GM12878 (cell line): ENCODE measurements at regions not wholly inside any gene's neighbourhood (a gene's known extent, or its start where the extent isn't known, plus 50 kb on each side); places are given as distances from the start of the nearest gene placed in this dataset.

Experiments used
- ATAC-seq: fragments of 200-7000 bp; cut with Tn5 transposase; 3 replicates; pipeline ENCODE4 v1.9.1; 2020; ENCODE audit warnings: mild to moderate bottlenecking, moderate library complexity
- BruUV-seq: library from RNA; stranded (reverse); fragments of 400-500 nt; replicated peaks from 2 replicates; lab custom pipeline; 2021; lab: Mats Ljungman, UMichigan
- CTCF ChIA-PET: fragments of 300-600 bp; sonication (Branson Sonifier 250); formaldehyde crosslinking; extraction: SDS; loops from one replicate; lab custom pipeline; 2021; ENCODE audit warnings: inconsistent platforms; lab: Yijun Ruan, JAX
- POLR2A ChIA-PET: fragments of 350-600 bp; formaldehyde crosslinking; extraction: SDS; loops from one replicate; lab custom pipeline; 2021; ENCODE audit warnings: inconsistent platforms; lab: Charles Lee
- RAD21 ChIA-PET: fragments of 300-600 bp; sonication (Branson Sonifier 250); formaldehyde crosslinking; loops from one replicate; lab custom pipeline; 2023; ENCODE audit warnings: antibody characterized with exemption; ENCODE audit not compliant: unreplicated experiment; lab: Charles Lee
- SMC1A ChIA-PET: fragments of 300-600 bp; sonication (Branson Sonifier 250); formaldehyde crosslinking; loops from one replicate; lab custom pipeline; 2023; ENCODE audit not compliant: unreplicated experiment, uncharacterized antibody; lab: Charles Lee
- DNase-seq: peaks from one replicate; pipeline ENCODE4 v3.0.0-alpha.2; 2011; ENCODE audit warnings: low read depth, low spot score
- FAIRE-seq: peaks from 3 replicates; lab custom pipeline; 2011; peaks lifted over from hg19 to GRCh38; lab: Jason Lieb, UNC
- H2AFZ ChIP-seq: 2 replicates; pipeline ENCODE4 v1.6.0; 2011; ENCODE audit warnings: low read depth, low read length, control low read depth; ENCODE audit not compliant: control insufficient read depth
- H3K27ac ChIP-seq: 2 replicates; pipeline ENCODE4 v1.5.1; 2011; ENCODE audit warnings: control low read depth; ENCODE audit not compliant: control insufficient read depth, insufficient read depth
- H3K27me3 ChIP-seq, 2 experiments: replicated peaks in 1 of 2; 2 replicates each; pipeline versions ENCODE4 v1.6.0 to v1.6.1; 2011; ENCODE audit warnings: low read length in 1 of 2; ENCODE audit not compliant: control insufficient read depth in 2 of 2, insufficient read depth in 2 of 2
- H3K36me3 ChIP-seq, 2 experiments: 2 replicates each; pipeline ENCODE4 v1.5.1; 2011; ENCODE audit warnings: low read length in 1 of 2; ENCODE audit not compliant: control insufficient read depth in 2 of 2, insufficient read depth in 2 of 2
- H3K4me1 ChIP-seq: 2 replicates; pipeline ENCODE4 v1.6.1; 2011; ENCODE audit warnings: mild to moderate bottlenecking, low read length, moderate library complexity, mixed read lengths; ENCODE audit not compliant: control insufficient read depth, insufficient read depth
- H3K4me2 ChIP-seq: 2 replicates; pipeline ENCODE4 v1.6.0; 2011; ENCODE audit warnings: control low read depth; ENCODE audit not compliant: control insufficient read depth, insufficient read depth
- H3K4me3 ChIP-seq: fragments of 200-600 bp; sonication (generic); 2 replicates; pipeline ENCODE4 v1.5.1; 2016
- H3K79me2 ChIP-seq: 2 replicates; pipeline ENCODE4 v1.6.0; 2011; ENCODE audit warnings: low read length; ENCODE audit not compliant: control insufficient read depth, insufficient read depth
- H3K9ac ChIP-seq: 2 replicates; pipeline ENCODE4 v1.8.0; 2011; ENCODE audit warnings: low read length, control low read depth, mixed read lengths; ENCODE audit not compliant: control insufficient read depth, insufficient read depth
- H3K9me3 ChIP-seq: replicated peaks from 3 replicates; pipeline ENCODE4 v1.5.1; 2011; ENCODE audit warnings: mild to moderate bottlenecking, low read length; ENCODE audit not compliant: control insufficient read depth, insufficient read depth
- H4K20me1 ChIP-seq: 2 replicates; pipeline ENCODE4 v1.6.0; 2011; ENCODE audit not compliant: control insufficient read depth, insufficient read depth
- NFXL1 ChIP-seq: fragments of 450-650 bp; IDR thresholded peaks from 2 replicates; pipeline ENCODE4 v1.6.1; 2017; ENCODE audit warnings: antibody characterized with exemption, mild to moderate bottlenecking, borderline replicate concordance
- NRF1 ChIP-seq: conservative IDR thresholded peaks from 2 replicates; pipeline ENCODE4 v1.6.1; 2011; ENCODE audit warnings: mild to moderate bottlenecking, low read depth, low read length, improper control_type of control experiment
- RBBP5 ChIP-seq: fragments of 200-600 bp; sonication (generic); conservative IDR thresholded peaks from 2 replicates; pipeline ENCODE4 v1.6.1; 2016
- ZBTB11 ChIP-seq: fragments of 450-650 bp; formaldehyde crosslinking; IDR thresholded peaks from 2 replicates; pipeline ENCODE4 v1.5.0; 2022; ENCODE audit warnings: mild to moderate bottlenecking, missing genetic modification characterization
- WGBS: methylation state at CpG from one replicate; pipeline ENCODE4 v1.1.6; 2016; ENCODE audit warnings: low lambda C conversion rate; ENCODE audit not compliant: insufficient replicate concordance, insufficient coverage; ENCODE audit errors: missing lambda C conversion rate; 5-methylcytosine and 5-hydroxymethylcytosine counted together
- in situ Hi-C: fragments of 300-500 bp; cut with MboI; formaldehyde crosslinking; loops from 9 replicates; pipeline ENCODE4 v1.14.3; 2018; ENCODE audit warnings: mixed read lengths
- intact Hi-C: fragments of 100-400 bp; cut with micrococcal nuclease; formaldehyde crosslinking; loops from one replicate; pipeline ENCODE4 v1.14.2; 2022; ENCODE audit not compliant: unreplicated experiment
- TF ChIP-seq, protein P1 (sequence below): IDR thresholded peaks from 2 replicates; pipeline ENCODE4 v1.6.1; 2012; ENCODE audit warnings: low read length, inconsistent platforms

DNA sequence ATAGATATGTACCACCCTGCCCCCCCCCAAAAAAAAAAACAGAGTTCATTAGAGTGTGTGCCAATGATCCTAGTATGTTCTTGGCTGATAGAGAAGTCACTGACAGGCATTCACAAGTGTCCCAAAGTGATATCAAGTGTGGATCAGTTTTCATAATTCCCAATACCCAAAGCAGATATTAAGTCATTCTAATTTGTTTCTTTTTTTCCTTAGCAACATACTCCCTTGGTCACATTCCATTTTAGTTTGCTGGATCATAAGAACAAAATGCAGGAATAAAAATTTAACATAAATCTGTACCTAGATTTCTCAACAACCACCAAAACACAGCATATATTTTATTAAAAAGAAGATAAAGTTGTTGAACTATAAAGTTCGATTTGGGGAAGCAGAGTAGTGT is 129.8 kb upstream of the PALMD start:
- DNase-seq (no peak), FAIRE-seq (no peak), ATAC-seq (no peak)
- H4K20me1 ChIP-seq, result no peaks in the 10 kb centered on the region
- SMC1A ChIA-PET, result no interaction called here
- POLR2A ChIA-PET, result no interaction called here
- CTCF ChIA-PET, result no interaction called here
- no peaks in the 10 kb centered on the region for H3K79me2 ChIP-seq
- no peak overlapping the region for H2AFZ ChIP-seq
- no peak overlapping the region for H3K27ac ChIP-seq
- H3K27me3 ChIP-seq, result no peaks in the 10 kb centered on the region; a peak in 1 of 4 replicates
- BruUV-seq, result no TSS peak
- H3K9me3 ChIP-seq, result no peaks in the 10 kb centered on the region
- in situ Hi-C loops, result no loop called here
- TF ChIP-seq, protein P1, sequence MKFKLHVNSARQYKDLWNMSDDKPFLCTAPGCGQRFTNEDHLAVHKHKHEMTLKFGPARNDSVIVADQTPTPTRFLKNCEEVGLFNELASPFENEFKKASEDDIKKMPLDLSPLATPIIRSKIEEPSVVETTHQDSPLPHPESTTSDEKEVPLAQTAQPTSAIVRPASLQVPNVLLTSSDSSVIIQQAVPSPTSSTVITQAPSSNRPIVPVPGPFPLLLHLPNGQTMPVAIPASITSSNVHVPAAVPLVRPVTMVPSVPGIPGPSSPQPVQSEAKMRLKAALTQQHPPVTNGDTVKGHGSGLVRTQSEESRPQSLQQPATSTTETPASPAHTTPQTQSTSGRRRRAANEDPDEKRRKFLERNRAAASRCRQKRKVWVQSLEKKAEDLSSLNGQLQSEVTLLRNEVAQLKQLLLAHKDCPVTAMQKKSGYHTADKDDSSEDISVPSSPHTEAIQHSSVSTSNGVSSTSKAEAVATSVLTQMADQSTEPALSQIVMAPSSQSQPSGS, result no peak
- TF ChIP-seq RBBP5, result no peak
- no peak for TF ChIP-seq ZBTB11 (CRISPR knock-in tag)
- TF ChIP-seq NFXL1, result no peak
- no peak for TF ChIP-seq NRF1
- TF ChIP-seq, all 136 proteins: peak for 0
- H3K4me3 ChIP-seq, result no peak overlapping the region
- no peaks in the 10 kb centered on the region for H3K4me1 ChIP-seq
- intact Hi-C loops, result no loop called here
- no peaks in the 10 kb centered on the region for H3K36me3 ChIP-seq
- no peak overlapping the region for H3K9ac ChIP-seq
- WGBS, result 4% methylated on average over 1 of the region's 1 CpG
- RAD21 ChIA-PET, result no interaction called here
- no peak overlapping the region for H3K4me2 ChIP-seq
